AG08395 (cell line): ENCODE measurements at regions not wholly inside any gene's neighbourhood (a gene's known extent, or its start where the extent isn't known, plus 50 kb on each side); places are given as distances from the start of the nearest gene placed in this dataset.

Experiments used
- DNase-seq: peaks from one replicate; pipeline ENCODE4 v3.0.0; 2012; ENCODE audit warnings: mixed read lengths, low spot score

DNA sequence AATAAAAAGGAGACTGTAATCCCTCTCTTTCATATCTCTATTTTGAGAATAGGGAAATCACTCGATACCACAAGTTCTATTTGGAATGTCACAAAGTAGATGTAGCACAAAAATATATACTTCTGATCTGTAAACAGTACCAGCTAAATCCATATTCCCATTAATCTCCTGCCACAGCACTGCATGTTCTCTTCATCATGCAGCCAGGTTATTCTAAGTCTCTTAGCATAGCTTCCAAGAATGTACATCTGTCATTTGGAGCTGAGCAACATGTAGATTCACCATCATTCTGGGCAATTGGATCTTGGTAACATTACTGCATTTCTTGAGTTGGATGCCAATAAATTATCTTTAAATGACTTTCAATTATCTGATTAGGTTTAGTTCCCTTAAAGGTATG is 1874.5 kb downstream of the MRPL39 start:
- DNase-seq, result no peak

- no peak for DNase-seq
These were observed 1878.0 kb downstream of the MRPL39 start for GRCh38 chr21:23729331-23729730.

DNA sequence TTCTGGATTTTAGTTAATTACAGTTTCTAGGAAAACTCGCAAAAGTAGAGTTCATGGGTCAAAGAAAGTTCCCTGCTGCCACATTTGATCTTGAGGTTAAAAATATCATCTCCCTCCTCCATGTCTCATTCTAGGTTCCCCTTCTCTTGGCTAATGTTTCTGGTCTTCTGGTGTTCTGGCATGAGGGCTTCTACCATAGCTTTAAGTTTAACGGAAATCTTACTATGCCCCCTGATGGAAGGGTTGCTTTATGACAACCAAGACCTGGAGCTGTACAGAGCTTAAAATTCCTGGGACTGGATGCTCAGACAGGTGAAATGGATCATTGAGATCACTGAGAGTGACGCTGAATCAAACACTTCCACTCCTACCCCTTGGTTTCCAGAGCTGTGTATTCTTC is 1881.7 kb downstream of the MRPL39 start:
- DNase-seq, result no peak

- no peak for DNase-seq
These were observed 1888.6 kb downstream of the MRPL39 start for GRCh38 chr21:23718446-23719285.

DNA sequence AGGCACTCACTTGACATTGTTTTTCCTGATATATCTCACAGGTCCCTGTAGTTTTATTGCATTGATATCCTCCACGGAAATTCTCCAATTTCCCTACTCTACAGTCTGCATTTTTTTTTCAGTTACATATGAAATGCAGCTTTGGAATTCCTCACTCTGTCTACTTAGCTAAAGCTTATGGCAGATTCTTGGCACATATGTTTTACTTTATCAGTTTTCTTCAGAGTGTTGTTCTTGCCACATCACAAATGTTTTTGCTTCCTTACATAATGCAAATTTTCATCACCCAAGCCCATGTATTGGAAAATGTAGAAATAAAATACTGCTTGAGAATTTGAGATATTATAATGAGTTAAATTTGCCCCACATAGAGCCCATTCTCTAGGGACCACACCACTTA is 1895.1 kb downstream of the MRPL39 start:
- no peak for DNase-seq

DNA sequence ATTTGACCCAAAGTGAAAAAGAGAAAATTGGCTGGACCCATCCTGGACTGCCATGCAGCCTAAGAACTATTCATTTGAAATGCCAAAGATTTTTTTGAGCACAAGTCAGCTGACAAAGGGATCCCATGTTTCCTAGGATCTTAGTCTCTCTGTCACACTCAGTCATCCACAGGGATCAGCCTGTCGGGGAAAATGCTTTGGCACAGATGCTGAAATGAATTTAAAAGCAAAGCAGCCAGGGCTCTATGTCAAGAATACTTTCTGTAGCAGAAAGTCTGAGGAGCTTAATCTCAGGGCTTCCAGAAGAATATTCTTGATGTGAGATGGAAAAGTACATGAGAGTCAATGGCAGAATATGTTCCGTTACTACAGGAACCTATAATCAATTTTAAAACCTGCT is 1900.8 kb downstream of the MRPL39 start:
- no peak for DNase-seq

- no peak for DNase-seq
These were observed 1907.9 kb downstream of the MRPL39 start for GRCh38 chr21:23699402-23699801.

GRCh38 chr21:23698619-23699018 is 1908.7 kb downstream of the MRPL39 start:
- no peak for DNase-seq

DNA sequence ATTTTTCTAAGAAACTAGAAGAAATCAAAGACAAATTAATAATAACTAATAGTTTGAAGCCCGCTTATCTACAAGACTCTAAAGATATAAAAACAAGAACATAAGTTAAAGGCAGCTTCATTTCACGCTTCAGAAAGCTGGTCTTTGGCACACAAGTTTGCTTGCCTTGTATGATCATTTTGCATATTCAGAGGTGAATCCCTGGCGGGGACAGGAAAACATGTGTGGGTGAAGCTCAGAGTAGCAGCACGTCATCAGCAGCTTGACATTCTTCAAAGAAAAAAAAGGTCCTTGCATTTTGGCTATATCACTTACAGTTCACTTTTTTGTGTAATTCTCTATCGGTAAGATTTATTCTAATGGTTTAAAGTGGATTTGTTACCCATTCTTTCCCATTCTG is 1911.8 kb downstream of the MRPL39 start:
- DNase-seq, result no peak

- DNase-seq, result no peak
These were observed 1912.9 kb downstream of the MRPL39 start for GRCh38 chr21:23694390-23694789.

- DNase-seq, result no peak
These were observed 1917.0 kb downstream of the MRPL39 start for GRCh38 chr21:23690316-23690715.

- no peak for DNase-seq
These were observed 1920.4 kb downstream of the MRPL39 start for GRCh38 chr21:23686737-23687523.

GRCh38 chr21:23684431-23684830 is 1922.8 kb downstream of the MRPL39 start:
- no peak for DNase-seq

GRCh38 chr21:23664193-23664694 is 1943.0 kb downstream of the MRPL39 start:
- no peak for DNase-seq

DNA sequence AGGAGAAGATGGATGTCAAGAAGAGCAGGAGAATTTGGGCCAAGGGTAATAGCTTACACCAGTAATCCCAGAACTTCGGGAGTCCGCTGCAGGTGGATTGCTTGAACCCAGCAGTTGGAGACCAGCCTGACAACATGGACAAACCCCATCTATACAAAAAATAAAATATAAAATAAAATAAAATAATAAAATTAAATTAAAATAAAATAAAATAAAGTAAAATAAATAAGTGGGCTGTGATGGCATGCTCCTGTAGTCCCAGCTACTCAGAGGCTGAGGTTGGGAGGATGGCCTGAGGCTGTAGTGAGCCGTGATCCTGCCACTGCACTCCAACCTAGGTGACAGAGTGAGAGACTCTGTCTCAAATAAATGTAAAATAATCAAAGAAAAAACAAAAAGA is 1946.7 kb downstream of the MRPL39 start:
- no peak for DNase-seq

GRCh38 chr21:23644768-23645167 is 1962.5 kb downstream of the MRPL39 start:
- no peak for DNase-seq

GRCh38 chr21:23639721-23640120 is 1967.6 kb downstream of the MRPL39 start:
- DNase-seq, result no peak

DNA sequence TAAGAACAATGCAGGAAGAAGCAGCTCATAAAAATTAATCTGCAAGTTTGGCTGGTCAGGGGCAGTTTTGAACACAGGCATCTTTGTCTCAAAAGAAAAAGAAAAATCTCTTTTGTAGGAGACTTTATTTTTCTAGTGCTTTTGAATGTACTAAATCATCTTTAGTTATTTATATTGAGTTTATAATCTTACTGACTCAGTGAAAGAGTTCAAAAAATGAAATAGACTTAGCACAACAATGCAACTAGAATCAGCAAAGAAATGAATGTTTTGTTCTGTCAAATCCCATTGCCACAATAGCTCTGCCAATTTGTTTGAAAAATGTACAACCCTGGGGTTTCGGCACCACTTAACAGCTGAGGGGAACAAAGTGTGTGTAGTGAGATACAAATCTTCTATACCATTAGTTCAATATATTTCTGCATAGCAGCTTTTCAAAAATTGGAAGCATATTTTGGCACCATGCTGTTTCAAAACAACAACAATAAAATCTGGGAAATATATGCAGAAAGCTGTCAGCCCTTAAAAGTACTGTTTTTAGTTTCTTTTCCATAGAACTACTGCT is 1969.1 kb downstream of the MRPL39 start:
- DNase-seq, result no peak

DNA sequence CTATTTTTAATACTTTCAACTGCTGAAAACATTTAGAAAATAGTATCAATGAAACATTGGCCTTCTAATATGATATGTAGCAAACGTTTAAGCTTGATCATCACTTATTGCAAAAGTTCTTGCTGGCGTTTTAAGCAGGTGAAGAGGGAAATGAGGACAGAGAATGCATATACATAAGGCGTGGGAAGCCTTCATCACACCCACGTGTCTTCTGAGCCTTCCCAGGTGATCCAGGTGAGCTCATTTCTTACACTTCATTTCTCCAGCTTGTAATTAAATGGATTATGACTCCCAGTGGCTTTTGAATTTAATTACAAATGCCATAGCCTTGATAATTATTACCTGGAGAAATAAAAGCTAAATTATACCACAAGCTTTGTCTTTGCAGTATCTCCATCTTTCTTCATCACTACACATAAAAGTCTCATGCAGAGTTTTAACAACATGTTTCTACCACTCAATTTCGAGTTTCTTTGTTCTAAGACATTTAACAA is 1973.8 kb downstream of the MRPL39 start:
- DNase-seq, result no peak

- no peak for DNase-seq
These were observed 1983.0 kb downstream of the MRPL39 start for GRCh38 chr21:23624281-23624680.

DNA sequence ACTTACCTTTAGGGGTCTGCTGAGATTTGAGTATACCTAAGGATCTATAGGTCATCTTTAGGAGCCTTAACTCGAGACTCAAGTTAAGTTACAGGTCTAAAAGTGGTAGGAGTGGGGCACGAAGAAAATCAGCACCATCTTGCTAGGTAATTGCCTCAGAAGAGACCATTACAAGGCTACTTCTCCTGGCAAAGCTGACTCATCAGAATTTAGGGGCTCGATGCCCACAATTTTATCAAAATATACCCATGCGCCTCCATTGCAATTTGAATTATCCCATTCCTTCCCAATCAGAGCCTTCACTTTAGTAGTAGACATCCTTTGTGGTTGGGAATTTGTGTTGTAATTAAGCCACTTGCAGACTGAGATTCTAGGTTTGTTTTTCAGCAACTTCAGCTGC is 1994.3 kb downstream of the MRPL39 start:
- DNase-seq, result no peak

- no peak for DNase-seq
These were observed 1995.1 kb downstream of the MRPL39 start for GRCh38 chr21:23612210-23612609.
